ENCODE measurements at regions not wholly inside any gene's neighbourhood (a gene's known extent, or its start where the extent isn't known, plus 50 kb on each side); places are given as distances from the start of the nearest gene placed in this dataset.
"Not testable (repeated sequence)": the region's sequence is repeated elsewhere in the genome, so short reads cannot be mapped to it uniquely, and the experiment has no call there.

GRCh38 chr5:105865834-105866233, 1804.9 kb downstream of the EFNA5 start:
- TF ChIP-seq CTCF (IDR thresholded peaks at IDR 0.05): no peak
- DNase-seq (no peak), ATAC-seq (ENCODE audit: low read depth) (no peak)
- H3K4me3 Mint-ChIP-seq: no peak overlapping the region
- H3K27me3 Mint-ChIP-seq: no peaks in the 10 kb centered on the region
- intact Hi-C loops (cut with micrococcal nuclease): no loop called here
- ChIA-PET CTCF (no interaction called here), POLR2A (no interaction called here)
- H3K4me1 Mint-ChIP-seq: no peaks in the 10 kb centered on the region
- H3K9me3 Mint-ChIP-seq: peaks cover 11% of the 10 kb centered on the region
- H3K36me3 Mint-ChIP-seq (ENCODE audit: low read depth): no peaks in the 10 kb centered on the region
- H3K27ac Mint-ChIP-seq: no peak overlapping the region

GRCh38 chr5:105859350-105859749, 1811.4 kb downstream of the EFNA5 start:
- H3K9me3 Mint-ChIP-seq; H3K4me3 Mint-ChIP-seq; DNase-seq; H3K27me3 Mint-ChIP-seq; intact Hi-C loops (cut with micrococcal nuclease); CTCF ChIA-PET; H3K36me3 Mint-ChIP-seq (ENCODE audit: low read depth); ATAC-seq (ENCODE audit: low read depth); H3K4me1 Mint-ChIP-seq; POLR2A ChIA-PET; H3K27ac Mint-ChIP-seq: not testable (repeated sequence)

GRCh38 chr5:105849701-105850100, 1821.0 kb downstream of the EFNA5 start:
- no peak for TF ChIP-seq CTCF (IDR thresholded peaks at IDR 0.05)
- no peak overlapping the region for H3K4me3 Mint-ChIP-seq
- H3K27me3 Mint-ChIP-seq: no peaks in the 10 kb centered on the region
- ChIA-PET POLR2A (no interaction called here), CTCF (no interaction called here)
- DNase-seq: no peak
- intact Hi-C loops (cut with micrococcal nuclease): no loop called here
- H3K36me3 Mint-ChIP-seq (ENCODE audit: low read depth): no peaks in the 10 kb centered on the region
- H3K27ac Mint-ChIP-seq: no peak overlapping the region
- H3K4me1 Mint-ChIP-seq: no peaks in the 10 kb centered on the region
- ATAC-seq (ENCODE audit: low read depth): no peak
- H3K9me3 Mint-ChIP-seq: no peaks in the 10 kb centered on the region

- intact Hi-C loops (cut with micrococcal nuclease): no loop called here
- Mint-ChIP-seq H3K27me3 (no peaks in the 10 kb centered on the region), H3K4me1 (no peaks in the 10 kb centered on the region), H3K9me3 (peaks cover 15% of the 10 kb centered on the region), H3K27ac (no peak overlapping the region), H3K36me3 (ENCODE audit: low read depth) (no peaks in the 10 kb centered on the region), H3K4me3 (no peak overlapping the region)
- DNase-seq (no peak), ATAC-seq (ENCODE audit: low read depth) (no peak)
- CTCF ChIA-PET: no interaction called here
- no peak for TF ChIP-seq CTCF (IDR thresholded peaks at IDR 0.05)
- POLR2A ChIA-PET: no interaction called here
Observed at GRCh38 chr5:105840800-105841199, 1829.9 kb downstream of the EFNA5 start.

GRCh38 chr5:105836887-105837286, 1833.8 kb downstream of the EFNA5 start:
- no peak overlapping the region for H3K27ac Mint-ChIP-seq
- peaks cover 15% of the 10 kb centered on the region for H3K9me3 Mint-ChIP-seq
- no peak for DNase-seq
- no peak overlapping the region for H3K4me3 Mint-ChIP-seq
- TF ChIP-seq CTCF (IDR thresholded peaks at IDR 0.05): no peak
- no peak for ATAC-seq (ENCODE audit: low read depth)
- H3K27me3 Mint-ChIP-seq: no peaks in the 10 kb centered on the region
- ChIA-PET POLR2A (no interaction called here), CTCF (no interaction called here)
- no peaks in the 10 kb centered on the region for H3K4me1 Mint-ChIP-seq
- no peaks in the 10 kb centered on the region for H3K36me3 Mint-ChIP-seq (ENCODE audit: low read depth)
- intact Hi-C loops (cut with micrococcal nuclease): no loop called here

- no peaks in the 10 kb centered on the region for H3K4me1 Mint-ChIP-seq
- no peak for DNase-seq
- intact Hi-C loops (cut with micrococcal nuclease): no loop called here
- H3K27me3 Mint-ChIP-seq: no peaks in the 10 kb centered on the region
- TF ChIP-seq CTCF (IDR thresholded peaks at IDR 0.05): no peak
- ATAC-seq (ENCODE audit: low read depth): no peak
- peaks cover 15% of the 10 kb centered on the region for H3K9me3 Mint-ChIP-seq
- ChIA-PET CTCF (no interaction called here), POLR2A (no interaction called here)
- H3K27ac Mint-ChIP-seq: no peak overlapping the region
- H3K4me3 Mint-ChIP-seq: no peak overlapping the region
- no peaks in the 10 kb centered on the region for H3K36me3 Mint-ChIP-seq (ENCODE audit: low read depth)
Observed at GRCh38 chr5:105836268-105836667, 1834.5 kb downstream of the EFNA5 start.

All from activated B cell treated with CpG ODN at 0.5 μM for 24 hours (primary cell).